ENCODE measurements at regions not wholly inside any gene's neighbourhood (a gene's known extent, or its start where the extent isn't known, plus 50 kb on each side); places are given as distances from the start of the nearest gene placed in this dataset.

DNA sequence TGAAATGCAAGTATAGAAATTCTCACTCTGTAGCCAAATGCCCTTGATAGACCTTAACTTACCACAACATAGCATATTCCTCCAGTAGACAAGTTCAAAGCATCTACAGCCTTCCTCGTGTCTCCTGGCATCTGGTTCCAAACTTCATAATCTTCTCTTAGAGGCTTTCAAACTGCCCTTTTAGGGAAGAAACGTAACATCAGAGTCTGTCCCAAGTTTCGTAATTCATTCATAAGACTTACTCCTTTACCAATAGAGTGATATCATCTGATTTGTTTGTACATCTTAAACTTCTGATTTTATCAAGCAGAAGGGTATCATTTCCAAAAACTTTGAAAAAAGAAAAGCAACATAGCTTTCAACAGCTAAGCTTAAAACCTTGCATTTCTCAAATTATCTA is 137.4 kb downstream of the SPRY2 start:
- Histone ChIP-seq H3K9me3 (ENCODE audit: control insufficient read depth, low read depth, low read length) (no peaks in the 10 kb centered on the region), H2BK20ac (ENCODE audit: low read depth, low read length, poor library complexity, severe bottlenecking) (no peak overlapping the region), H2AFZ (ENCODE audit: low read length) (no peak overlapping the region), H3K9ac (ENCODE audit: extremely low read depth, insufficient read length, low read length) (no peak overlapping the region), H3K79me2 (ENCODE audit: insufficient read depth, low read length) (no peaks in the 10 kb centered on the region), H3K27me3 (ENCODE audit: insufficient read depth, low read length) (no peaks in the 10 kb centered on the region), H3K14ac (ENCODE audit: insufficient read depth, low read length) (no peak overlapping the region), H3K23me2 (ENCODE audit: insufficient read length, low read depth, low read length, poor library complexity, severe bottlenecking) (no peaks in the 10 kb centered on the region), H4K5ac (ENCODE audit: insufficient read length, low read depth, low read length) (no peak overlapping the region), H3K4me1 (ENCODE audit: insufficient read depth, low read length) (no peaks in the 10 kb centered on the region), H4K91ac (ENCODE audit: insufficient read length, low read depth, low read length) (no peak overlapping the region), H3T11ph (ENCODE audit: low read length) (no peak overlapping the region), H3K18ac (ENCODE audit: insufficient read length, low read depth, low read length) (no peak overlapping the region), H4K8ac (replicated peaks; ENCODE audit: insufficient read length, low read depth, low read length) (no peak overlapping the region), H3K56ac (ENCODE audit: insufficient read length, low read depth, low read length) (no peak overlapping the region), H2BK5ac (ENCODE audit: insufficient read length, low read length) (no peak overlapping the region), H2BK12ac (ENCODE audit: insufficient read length, low read depth, low read length) (no peak overlapping the region), H2AK5ac (ENCODE audit: insufficient read length, low read length) (no peak overlapping the region), H2BK120ac (ENCODE audit: low read depth, low read length, poor library complexity, severe bottlenecking) (no peak overlapping the region), H3K4me2 (ENCODE audit: insufficient read depth, insufficient read length, low read length) (no peak overlapping the region), H3K4ac (ENCODE audit: low read depth, low read length) (no peak overlapping the region), H4K20me1 (ENCODE audit: control insufficient read depth, insufficient read depth, insufficient read length) (no peaks in the 10 kb centered on the region), H3K79me1 (ENCODE audit: insufficient read depth, low read depth, low read length, poor library complexity, severe bottlenecking) (no peaks in the 10 kb centered on the region), H3K27ac (ENCODE audit: insufficient read length, low read depth, low read length) (no peak overlapping the region), H2BK15ac (ENCODE audit: low read depth, low read length) (no peak overlapping the region), H3K23ac (ENCODE audit: insufficient read length, low read depth, low read length) (no peak overlapping the region)
- DNase-seq, result no peak
- no CpG with 5 or more reads among the region's 3 CpGs for WGBS (ENCODE audit: extremely low coverage, insufficient read length, low lambda C conversion rate)
- TF ChIP-seq, protein P1, sequence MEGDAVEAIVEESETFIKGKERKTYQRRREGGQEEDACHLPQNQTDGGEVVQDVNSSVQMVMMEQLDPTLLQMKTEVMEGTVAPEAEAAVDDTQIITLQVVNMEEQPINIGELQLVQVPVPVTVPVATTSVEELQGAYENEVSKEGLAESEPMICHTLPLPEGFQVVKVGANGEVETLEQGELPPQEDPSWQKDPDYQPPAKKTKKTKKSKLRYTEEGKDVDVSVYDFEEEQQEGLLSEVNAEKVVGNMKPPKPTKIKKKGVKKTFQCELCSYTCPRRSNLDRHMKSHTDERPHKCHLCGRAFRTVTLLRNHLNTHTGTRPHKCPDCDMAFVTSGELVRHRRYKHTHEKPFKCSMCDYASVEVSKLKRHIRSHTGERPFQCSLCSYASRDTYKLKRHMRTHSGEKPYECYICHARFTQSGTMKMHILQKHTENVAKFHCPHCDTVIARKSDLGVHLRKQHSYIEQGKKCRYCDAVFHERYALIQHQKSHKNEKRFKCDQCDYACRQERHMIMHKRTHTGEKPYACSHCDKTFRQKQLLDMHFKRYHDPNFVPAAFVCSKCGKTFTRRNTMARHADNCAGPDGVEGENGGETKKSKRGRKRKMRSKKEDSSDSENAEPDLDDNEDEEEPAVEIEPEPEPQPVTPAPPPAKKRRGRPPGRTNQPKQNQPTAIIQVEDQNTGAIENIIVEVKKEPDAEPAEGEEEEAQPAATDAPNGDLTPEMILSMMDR (conservative IDR thresholded peaks at IDR 0.05), result no peak
- H3K27me3 Mint-ChIP-seq (ENCODE audit: low read depth), result no peaks in the 10 kb centered on the region
- H3K4me1 Mint-ChIP-seq, result peaks cover 2 to 6% of the 10 kb centered on the region in 2 experiments; a peak in 2 of 4 replicates
- no peaks in the 10 kb centered on the region for H3K36me3 Mint-ChIP-seq (ENCODE audit: insufficient read depth in 1 of 3, low read depth in 3 of 3)
- no peak overlapping the region for H3K4me3 Mint-ChIP-seq
- peaks cover 0 to 2% of the 10 kb centered on the region in 2 experiments; a peak in 1 of 5 replicates for H3K9me3 Mint-ChIP-seq
- H3K27ac Mint-ChIP-seq, result no peak overlapping the region
